Esophagus muscularis mucosa (tissue), 4 donors: ENCODE measurements at regions not wholly inside any gene's neighbourhood (a gene's known extent, or its start where the extent isn't known, plus 50 kb on each side); places are given as distances from the start of the nearest gene placed in this dataset.

Experiments used
- DNase-seq: peaks from one replicate; pipeline ENCODE4 v3.0.0-alpha.2; 2017; ENCODE audit errors: extremely low spot score
- H3K27ac ChIP-seq, 4 donors: fragments of 200-600 bp; sonication (generic); replicated peaks in 1 of 4; 1 replicate in 3 of 4; 2 replicates in 1 of 4; pipeline ENCODE4 v1.5.1; 2016 to 2019; ENCODE audit warnings: mild to moderate bottlenecking in 1 of 4
- H3K27me3 ChIP-seq, 4 donors: fragments of 200-600 bp; sonication (generic); one replicate each; pipeline versions ENCODE4 v1.5.1 to v1.6.0; 2016 to 2019
- H3K36me3 ChIP-seq, 4 donors: fragments of 200-600 bp; sonication (generic); one replicate each; pipeline ENCODE4 v1.5.1; 2016 to 2019
- H3K4me1 ChIP-seq, 4 donors: fragments of 200-600 bp; sonication (generic); one replicate each; pipeline ENCODE4 v1.5.1; 2016 to 2019
- H3K4me3 ChIP-seq, 4 donors: fragments of 200-600 bp; sonication (generic); 1 replicate in 2 of 4; 2 replicates in 2 of 4; pipeline ENCODE4 v1.5.1; 2016 to 2019; ENCODE audit warnings: mild to moderate bottlenecking in 4 of 4, moderate library complexity in 1 of 4
- H3K9me3 ChIP-seq, 4 donors: fragments of 200-600 bp; sonication (generic); 1 replicate in 3 of 4; 2 replicates in 1 of 4; pipeline ENCODE4 v1.5.1; 2016 to 2019
- CTCF ChIP-seq, 3 experiments: fragments of 200-600 bp in 2 of 3; fragments of 450-650 bp in 1 of 3; sonication (generic) in 2 of 3; IDR thresholded peaks; one replicate each; pipeline ENCODE4 v1.5.1; 2017 to 2019; ENCODE audit warnings: antibody characterized with exemption in 3 of 3, mild to moderate bottlenecking in 2 of 3, moderate library complexity in 1 of 3
- EP300 ChIP-seq: sonication (generic); formaldehyde crosslinking; IDR thresholded peaks from one replicate; pipeline ENCODE4 v1.6.1; 2017; ENCODE audit warnings: antibody characterized with exemption
- POLR2A ChIP-seq: fragments of 450-650 bp; IDR thresholded peaks from one replicate; pipeline ENCODE4 v1.6.1; 2017; ENCODE audit warnings: antibody characterized with exemption, moderate library complexity, mild to moderate bottlenecking, low read depth
- POLR2AphosphoS5 ChIP-seq, 2 donors: sonication (generic); formaldehyde crosslinking; IDR thresholded peaks; one replicate each; pipeline ENCODE4 v1.6.1; 2017; ENCODE audit warnings: antibody characterized with exemption in 2 of 2
- WGBS: methylation state at CpG from one replicate; pipeline ENCODE4 v1.1.5; 2018; 5-methylcytosine and 5-hydroxymethylcytosine counted together
- intact Hi-C: fragments of 100-400 bp; cut with DNase I; formaldehyde crosslinking; loops from one replicate; pipeline ENCODE4 v1.15.1; 2023

- H3K4me1 ChIP-seq = peaks cover 15 to 31% (median 26%) of the 10 kb centered on the region in 4 donors
- DNase-seq = peak; percentile 57
- H3K36me3 ChIP-seq = no peaks in the 10 kb centered on the region
- peak overlapping the region in 1 of 4 donors; percentile 10 for H3K27ac ChIP-seq
- TF ChIP-seq CTCF (IDR thresholded peaks at IDR 0.05) (no peak), POLR2AphosphoS5 (IDR thresholded peaks at IDR 0.05) (no peak), POLR2A (no peak), EP300 (no peak)
- H3K9me3 ChIP-seq = no peaks in the 10 kb centered on the region
- WGBS = 49% methylated on average over 11 of the region's 11 CpGs
- no peaks in the 10 kb centered on the region for H3K27me3 ChIP-seq
- intact Hi-C loops = loop anchor here (10.0 kb wide), 1 partner anchor 133 kb away; no protein-coding TSS in a partner anchor
- H3K4me3 ChIP-seq = no peak overlapping the region
Measured at GRCh38 chrX:69027181-69028005, 137.9 kb downstream of the PJA1 start.

GRCh38 chrX:69025802-69026301 is 139.4 kb downstream of the PJA1 start:
- Histone ChIP-seq H3K36me3 (no peaks in the 10 kb centered on the region), H3K4me3 (no peak overlapping the region), H3K9me3 (no peaks in the 10 kb centered on the region), H3K27ac (no peak overlapping the region), H3K27me3 (no peaks in the 10 kb centered on the region), H3K4me1 (peaks cover 15 to 31% (median 26%) of the 10 kb centered on the region in 4 donors)
- no peak for TF ChIP-seq POLR2A
- TF ChIP-seq POLR2AphosphoS5 (IDR thresholded peaks at IDR 0.05) = no peak
- TF ChIP-seq CTCF (IDR thresholded peaks at IDR 0.05) = no peak
- no peak for TF ChIP-seq EP300
- intact Hi-C loops = loop anchor here (10.0 kb wide), 1 partner anchor 131 kb away; no protein-coding TSS in a partner anchor
- no peak for DNase-seq
- 82% methylated on average over 4 of the region's 4 CpGs for WGBS

GRCh38 chrX:69024931-69025330 is 140.3 kb downstream of the PJA1 start:
- 34% methylated on average over 4 of the region's 4 CpGs for WGBS
- Histone ChIP-seq H3K27ac (peak overlapping the region; percentile 10 to 62 (median 45)), H3K27me3 (no peaks in the 10 kb centered on the region), H3K9me3 (no peaks in the 10 kb centered on the region), H3K4me1 (peaks cover 15 to 31% (median 26%) of the 10 kb centered on the region in 4 donors), H3K36me3 (no peaks in the 10 kb centered on the region), H3K4me3 (no peak overlapping the region)
- TF ChIP-seq EP300 (no peak), POLR2AphosphoS5 (IDR thresholded peaks at IDR 0.05) (peak; percentile 18 to 32), POLR2A (no peak)
- peak; percentile 90 for DNase-seq
- intact Hi-C loops = loop anchor here (10.0 kb wide), 1 partner anchor 130 kb away; no protein-coding TSS in a partner anchor

GRCh38 chrX:69024161-69024736 is 141.0 kb downstream of the PJA1 start:
- no peaks in the 10 kb centered on the region for H3K9me3 ChIP-seq

More at GRCh38 chrX:69024161-69024736, 141.0 kb downstream of the PJA1 start:
- 63% methylated on average over 10 of the region's 10 CpGs for WGBS
- intact Hi-C loops = loop anchor here (10.0 kb wide), 1 partner anchor 129 kb away; no protein-coding TSS in a partner anchor
- peaks cover 15 to 31% (median 26%) of the 10 kb centered on the region in 4 donors for H3K4me1 ChIP-seq
- TF ChIP-seq POLR2A (no peak), EP300 (no peak), CTCF (IDR thresholded peaks at IDR 0.05) (no peak), POLR2AphosphoS5 (IDR thresholded peaks at IDR 0.05) (no peak)
- H3K4me3 ChIP-seq = no peak overlapping the region
- no peaks in the 10 kb centered on the region for H3K36me3 ChIP-seq
- no peaks in the 10 kb centered on the region for H3K27me3 ChIP-seq
- peak; percentile 4 for DNase-seq
- peak overlapping the region; percentile 10 to 62 (median 45) for H3K27ac ChIP-seq
